Upper lobe of left lung (tissue), 4 donors: ENCODE measurements at regions not wholly inside any gene's neighbourhood (a gene's known extent, or its start where the extent isn't known, plus 50 kb on each side); places are given as distances from the start of the nearest gene placed in this dataset.

Experiments
- EP300 ChIP-seq, 4 donors: sonication (generic); formaldehyde crosslinking; IDR thresholded peaks; one replicate each; pipeline ENCODE4 v1.5.1; 2017; ENCODE audit warnings: antibody characterized with exemption in 4 of 4, control low read depth in 2 of 4
- POLR2A ChIP-seq, 4 donors: fragments of 450-650 bp; IDR thresholded peaks; one replicate each; pipeline ENCODE4 v1.5.1; 2016 to 2017; ENCODE audit warnings: antibody characterized with exemption in 4 of 4, mild to moderate bottlenecking in 2 of 4
- POLR2AphosphoS5 ChIP-seq, 2 donors: sonication (generic); formaldehyde crosslinking; IDR thresholded peaks; one replicate each; pipeline ENCODE4 v1.5.1; 2017; ENCODE audit warnings: antibody characterized with exemption in 2 of 2
- TF ChIP-seq, protein P1 (sequence below), 6 experiments: fragments of 450-650 bp in 4 of 6; fragments of 200-600 bp in 2 of 6; sonication (generic) in 2 of 6; IDR thresholded peaks; one replicate each; pipeline ENCODE4 v1.5.1; 2016 to 2019; ENCODE audit warnings: antibody characterized with exemption in 6 of 6

DNA sequence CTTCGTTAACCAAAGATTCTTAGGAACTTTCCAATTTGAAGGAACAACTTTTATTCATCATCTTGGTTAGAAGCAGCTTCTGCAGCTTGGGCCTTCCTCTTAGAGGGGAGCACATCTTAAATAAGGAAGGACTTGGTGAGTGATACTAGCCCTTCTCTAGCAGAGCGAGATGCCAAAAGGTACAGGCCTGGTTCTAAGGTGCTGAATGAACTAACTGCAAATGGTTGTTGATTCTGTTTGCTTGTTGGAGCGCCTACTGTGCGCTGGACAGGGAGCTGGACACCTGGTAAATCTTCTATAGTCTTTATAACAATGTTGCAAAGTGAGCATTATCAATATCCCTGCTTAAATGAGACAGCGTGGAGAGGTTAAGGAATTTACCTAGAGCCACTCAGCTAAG is 127.1 kb downstream of the MYCN start:
- TF ChIP-seq, protein P1, sequence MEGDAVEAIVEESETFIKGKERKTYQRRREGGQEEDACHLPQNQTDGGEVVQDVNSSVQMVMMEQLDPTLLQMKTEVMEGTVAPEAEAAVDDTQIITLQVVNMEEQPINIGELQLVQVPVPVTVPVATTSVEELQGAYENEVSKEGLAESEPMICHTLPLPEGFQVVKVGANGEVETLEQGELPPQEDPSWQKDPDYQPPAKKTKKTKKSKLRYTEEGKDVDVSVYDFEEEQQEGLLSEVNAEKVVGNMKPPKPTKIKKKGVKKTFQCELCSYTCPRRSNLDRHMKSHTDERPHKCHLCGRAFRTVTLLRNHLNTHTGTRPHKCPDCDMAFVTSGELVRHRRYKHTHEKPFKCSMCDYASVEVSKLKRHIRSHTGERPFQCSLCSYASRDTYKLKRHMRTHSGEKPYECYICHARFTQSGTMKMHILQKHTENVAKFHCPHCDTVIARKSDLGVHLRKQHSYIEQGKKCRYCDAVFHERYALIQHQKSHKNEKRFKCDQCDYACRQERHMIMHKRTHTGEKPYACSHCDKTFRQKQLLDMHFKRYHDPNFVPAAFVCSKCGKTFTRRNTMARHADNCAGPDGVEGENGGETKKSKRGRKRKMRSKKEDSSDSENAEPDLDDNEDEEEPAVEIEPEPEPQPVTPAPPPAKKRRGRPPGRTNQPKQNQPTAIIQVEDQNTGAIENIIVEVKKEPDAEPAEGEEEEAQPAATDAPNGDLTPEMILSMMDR (IDR thresholded peaks at IDR 0.05): no peak
- TF ChIP-seq POLR2AphosphoS5 (IDR thresholded peaks at IDR 0.05): no peak
- TF ChIP-seq POLR2A (IDR thresholded peaks at IDR 0.05): no peak
- no peak for TF ChIP-seq EP300 (IDR thresholded peaks at IDR 0.05)
